ENCODE measurements at regions not wholly inside any gene's neighbourhood (a gene's known extent, or its start where the extent isn't known, plus 50 kb on each side); places are given as distances from the start of the nearest gene placed in this dataset.

DNA sequence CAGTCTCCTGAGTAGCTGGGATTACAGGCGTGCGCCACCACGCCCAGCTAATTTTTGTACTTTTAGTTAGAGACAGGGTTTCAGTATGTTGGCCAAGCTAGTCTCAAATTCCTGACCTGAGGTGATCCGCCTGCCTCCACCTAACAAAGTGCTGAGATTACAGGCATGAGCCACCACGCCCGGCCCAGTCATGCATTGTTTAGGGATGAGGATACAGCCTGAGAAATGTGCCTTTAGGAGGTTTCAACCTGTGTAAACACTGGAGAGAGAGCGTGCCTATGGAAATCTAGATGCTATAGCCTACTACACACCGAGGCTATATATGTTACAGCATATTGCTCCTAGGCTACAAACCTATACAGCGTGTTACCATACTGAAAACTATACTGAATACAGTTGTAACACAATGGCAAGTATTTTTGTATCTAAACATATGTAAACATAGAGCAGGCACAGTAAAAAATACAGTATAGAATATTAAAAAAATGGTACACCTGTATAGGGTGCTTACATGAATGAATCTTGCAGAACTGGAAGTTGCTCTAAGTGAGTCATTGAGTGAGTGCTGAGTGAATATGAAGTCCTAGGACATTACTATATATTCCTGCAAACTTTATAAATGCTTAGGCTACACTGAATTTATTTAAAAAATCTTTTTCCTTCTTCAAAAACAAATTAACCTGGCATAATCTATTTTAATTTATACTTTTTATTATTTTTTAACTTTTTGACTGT, 588.2 kb upstream of the ADGRL3 start (continued):
- TF ChIP-seq SIRT6 (IDR thresholded peaks at IDR 0.05; ENCODE audit: low read length) (no peak), KDM4A (IDR thresholded peaks at IDR 0.05; ENCODE audit: low read depth, low read length, severe bottlenecking) (no peak), TEAD4 (IDR thresholded peaks at IDR 0.05; ENCODE audit: low read depth, low read length) (no peak), POU5F1 (IDR thresholded peaks at IDR 0.05; ENCODE audit: low read depth, low read length) (no peak), CBX8 (IDR thresholded peaks at IDR 0.05; ENCODE audit: borderline replicate concordance, low read depth, low read length) (no peak)
- TF ChIP-seq, protein P1, sequence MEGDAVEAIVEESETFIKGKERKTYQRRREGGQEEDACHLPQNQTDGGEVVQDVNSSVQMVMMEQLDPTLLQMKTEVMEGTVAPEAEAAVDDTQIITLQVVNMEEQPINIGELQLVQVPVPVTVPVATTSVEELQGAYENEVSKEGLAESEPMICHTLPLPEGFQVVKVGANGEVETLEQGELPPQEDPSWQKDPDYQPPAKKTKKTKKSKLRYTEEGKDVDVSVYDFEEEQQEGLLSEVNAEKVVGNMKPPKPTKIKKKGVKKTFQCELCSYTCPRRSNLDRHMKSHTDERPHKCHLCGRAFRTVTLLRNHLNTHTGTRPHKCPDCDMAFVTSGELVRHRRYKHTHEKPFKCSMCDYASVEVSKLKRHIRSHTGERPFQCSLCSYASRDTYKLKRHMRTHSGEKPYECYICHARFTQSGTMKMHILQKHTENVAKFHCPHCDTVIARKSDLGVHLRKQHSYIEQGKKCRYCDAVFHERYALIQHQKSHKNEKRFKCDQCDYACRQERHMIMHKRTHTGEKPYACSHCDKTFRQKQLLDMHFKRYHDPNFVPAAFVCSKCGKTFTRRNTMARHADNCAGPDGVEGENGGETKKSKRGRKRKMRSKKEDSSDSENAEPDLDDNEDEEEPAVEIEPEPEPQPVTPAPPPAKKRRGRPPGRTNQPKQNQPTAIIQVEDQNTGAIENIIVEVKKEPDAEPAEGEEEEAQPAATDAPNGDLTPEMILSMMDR (IDR thresholded peaks at IDR 0.05; ENCODE audit: control extremely low read depth in 1 of 3, insufficient read depth in 1 of 3, low read depth in 1 of 3, low read length in 3 of 3), result no peak
